ENCODE measurements at regions not wholly inside any gene's neighbourhood (a gene's known extent, or its start where the extent isn't known, plus 50 kb on each side); places are given as distances from the start of the nearest gene placed in this dataset.

DNA sequence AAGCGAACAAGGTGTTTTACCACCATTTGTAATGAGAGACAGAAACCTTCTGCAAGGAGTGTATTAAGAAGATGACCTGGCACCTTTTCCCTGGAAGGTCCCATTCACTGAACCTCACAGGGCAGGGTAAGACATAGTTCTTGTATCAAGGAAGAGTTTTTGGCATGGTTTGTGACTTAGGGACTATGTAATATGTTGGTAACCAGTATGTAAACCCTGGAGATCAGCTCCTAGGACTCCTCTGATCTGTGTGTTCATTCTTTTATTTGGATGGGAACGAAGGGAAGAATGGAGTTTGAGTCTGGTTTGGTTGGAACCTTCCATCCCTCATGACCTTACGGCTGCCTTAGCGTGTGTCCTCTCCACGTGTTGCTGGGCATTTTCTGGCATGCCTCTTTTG, 175.4 kb downstream of the CAND1 start:
- Histone ChIP-seq H3K9ac (ENCODE audit: low read length) (no peak overlapping the region), H3K27me3 (ENCODE audit: insufficient read depth, low read length) (no peaks in the 10 kb centered on the region), H3K4me3 (replicated peaks in 1 of 2; ENCODE audit: low read depth in 1 of 2, low read length in 2 of 2) (no peak overlapping the region), H3K79me2 (ENCODE audit: insufficient read depth, low read length) (no peaks in the 10 kb centered on the region), H3K9me3 (ENCODE audit: control insufficient read depth in 1 of 2, insufficient read depth in 1 of 2, low read depth in 1 of 2, low read length in 2 of 2) (no peaks in the 10 kb centered on the region), H3K4me2 (ENCODE audit: low read length) (no peak overlapping the region), H3K36me3 (ENCODE audit: control insufficient read depth in 1 of 2, insufficient read depth in 2 of 2, low read length in 2 of 2) (no peaks in the 10 kb centered on the region), H2AFZ (ENCODE audit: low read depth, low read length, poor library complexity, severe bottlenecking) (no peak overlapping the region), H3K27ac (ENCODE audit: low read depth, low read length) (no peak overlapping the region), H3K4me1 (ENCODE audit: control insufficient read depth in 1 of 2, insufficient read depth in 2 of 2, low read length in 2 of 2) (0 out of 4 replicates have a peak, but pooled peaks cover 0 to 4% of the 10 kb centered on the region in 2 experiments), H4K20me1 (ENCODE audit: insufficient read depth) (no peaks in the 10 kb centered on the region), H3K9me2 (ENCODE audit: insufficient read depth) (no peaks in the 10 kb centered on the region)
- DNase-seq (ENCODE audit: low read depth, low spot score) (no peak), ATAC-seq (no peak)
- TF ChIP-seq CBX3 (IDR thresholded peaks at IDR 0.05; ENCODE audit: low read depth) (no peak), EGR1 (IDR thresholded peaks at IDR 0.05; ENCODE audit: low read depth) (no peak)
- TF ChIP-seq, protein P1, sequence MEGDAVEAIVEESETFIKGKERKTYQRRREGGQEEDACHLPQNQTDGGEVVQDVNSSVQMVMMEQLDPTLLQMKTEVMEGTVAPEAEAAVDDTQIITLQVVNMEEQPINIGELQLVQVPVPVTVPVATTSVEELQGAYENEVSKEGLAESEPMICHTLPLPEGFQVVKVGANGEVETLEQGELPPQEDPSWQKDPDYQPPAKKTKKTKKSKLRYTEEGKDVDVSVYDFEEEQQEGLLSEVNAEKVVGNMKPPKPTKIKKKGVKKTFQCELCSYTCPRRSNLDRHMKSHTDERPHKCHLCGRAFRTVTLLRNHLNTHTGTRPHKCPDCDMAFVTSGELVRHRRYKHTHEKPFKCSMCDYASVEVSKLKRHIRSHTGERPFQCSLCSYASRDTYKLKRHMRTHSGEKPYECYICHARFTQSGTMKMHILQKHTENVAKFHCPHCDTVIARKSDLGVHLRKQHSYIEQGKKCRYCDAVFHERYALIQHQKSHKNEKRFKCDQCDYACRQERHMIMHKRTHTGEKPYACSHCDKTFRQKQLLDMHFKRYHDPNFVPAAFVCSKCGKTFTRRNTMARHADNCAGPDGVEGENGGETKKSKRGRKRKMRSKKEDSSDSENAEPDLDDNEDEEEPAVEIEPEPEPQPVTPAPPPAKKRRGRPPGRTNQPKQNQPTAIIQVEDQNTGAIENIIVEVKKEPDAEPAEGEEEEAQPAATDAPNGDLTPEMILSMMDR (IDR thresholded peaks at IDR 0.05 in 2 of 3, conservative IDR thresholded peaks at IDR 0.05 in 1 of 3; ENCODE audit: borderline replicate concordance in 1 of 3, insufficient read depth in 1 of 3, low read depth in 2 of 3, low read length in 2 of 3) = no peak
- no TSS peak for BruUV-seq (replicated peaks)
- CTCF ChIA-PET = no interaction called here
- intact Hi-C loops (cut with micrococcal nuclease) = loop anchor here (5.0 kb wide), 1 partner anchor 208 kb away; no protein-coding TSS in a partner anchor
- RAD21 ChIA-PET (ENCODE audit: low non-redundant PET in 1 of 2, low total read pairs in 2 of 2, uncharacterized antibody in 2 of 2, unreplicated experiment in 2 of 2) = no interaction called here
- POLR2A ChIA-PET = no interaction called here

DNA sequence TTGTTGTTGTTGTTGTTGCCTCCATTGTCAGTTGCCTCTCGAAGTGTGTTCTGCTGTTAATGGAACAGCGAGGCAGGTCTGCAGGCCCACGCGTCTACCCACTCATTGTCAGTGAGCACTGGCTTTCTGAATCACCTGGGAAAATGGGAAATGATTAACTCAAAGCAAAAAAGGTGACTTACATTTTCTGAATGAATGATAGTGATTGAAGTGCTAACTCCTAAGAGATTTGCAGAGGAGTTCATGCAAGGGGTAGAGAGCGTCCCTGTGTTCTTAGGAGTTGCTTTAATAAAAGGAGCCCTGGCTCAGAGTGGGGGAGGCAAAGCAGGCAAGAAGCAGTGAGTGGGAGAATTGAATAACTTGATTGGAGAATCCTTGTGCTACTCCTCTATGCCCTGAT, 177.6 kb downstream of the CAND1 start:
- TF ChIP-seq JUND (IDR thresholded peaks at IDR 0.05) = no peak
- no peak for TF ChIP-seq ELF1 (IDR thresholded peaks at IDR 0.05; ENCODE audit: borderline replicate concordance, low read depth)
- TF ChIP-seq ZFX (IDR thresholded peaks at IDR 0.05) = no peak
- no peak for TF ChIP-seq EZH2 (IDR thresholded peaks at IDR 0.05)
- no peak for TF ChIP-seq TCF7L2 (IDR thresholded peaks at IDR 0.05; ENCODE audit: borderline replicate concordance, extremely low read depth, insufficient read depth, insufficient read length)
- TF ChIP-seq EZH2phosphoT487 (IDR thresholded peaks at IDR 0.05; ENCODE audit: borderline replicate concordance) = no peak
- TF ChIP-seq YY1 (IDR thresholded peaks at IDR 0.05; ENCODE audit: extremely low read depth, insufficient replicate concordance, low read depth, low read length) = no peak
- TF ChIP-seq CBX3 (IDR thresholded peaks at IDR 0.05; ENCODE audit: low read depth) = no peak
- TF ChIP-seq, protein P2, sequence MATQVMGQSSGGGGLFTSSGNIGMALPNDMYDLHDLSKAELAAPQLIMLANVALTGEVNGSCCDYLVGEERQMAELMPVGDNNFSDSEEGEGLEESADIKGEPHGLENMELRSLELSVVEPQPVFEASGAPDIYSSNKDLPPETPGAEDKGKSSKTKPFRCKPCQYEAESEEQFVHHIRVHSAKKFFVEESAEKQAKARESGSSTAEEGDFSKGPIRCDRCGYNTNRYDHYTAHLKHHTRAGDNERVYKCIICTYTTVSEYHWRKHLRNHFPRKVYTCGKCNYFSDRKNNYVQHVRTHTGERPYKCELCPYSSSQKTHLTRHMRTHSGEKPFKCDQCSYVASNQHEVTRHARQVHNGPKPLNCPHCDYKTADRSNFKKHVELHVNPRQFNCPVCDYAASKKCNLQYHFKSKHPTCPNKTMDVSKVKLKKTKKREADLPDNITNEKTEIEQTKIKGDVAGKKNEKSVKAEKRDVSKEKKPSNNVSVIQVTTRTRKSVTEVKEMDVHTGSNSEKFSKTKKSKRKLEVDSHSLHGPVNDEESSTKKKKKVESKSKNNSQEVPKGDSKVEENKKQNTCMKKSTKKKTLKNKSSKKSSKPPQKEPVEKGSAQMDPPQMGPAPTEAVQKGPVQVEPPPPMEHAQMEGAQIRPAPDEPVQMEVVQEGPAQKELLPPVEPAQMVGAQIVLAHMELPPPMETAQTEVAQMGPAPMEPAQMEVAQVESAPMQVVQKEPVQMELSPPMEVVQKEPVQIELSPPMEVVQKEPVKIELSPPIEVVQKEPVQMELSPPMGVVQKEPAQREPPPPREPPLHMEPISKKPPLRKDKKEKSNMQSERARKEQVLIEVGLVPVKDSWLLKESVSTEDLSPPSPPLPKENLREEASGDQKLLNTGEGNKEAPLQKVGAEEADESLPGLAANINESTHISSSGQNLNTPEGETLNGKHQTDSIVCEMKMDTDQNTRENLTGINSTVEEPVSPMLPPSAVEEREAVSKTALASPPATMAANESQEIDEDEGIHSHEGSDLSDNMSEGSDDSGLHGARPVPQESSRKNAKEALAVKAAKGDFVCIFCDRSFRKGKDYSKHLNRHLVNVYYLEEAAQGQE (IDR thresholded peaks at IDR 0.05; ENCODE audit: low read depth) = no peak
- no peak for TF ChIP-seq SRF (IDR thresholded peaks at IDR 0.05; ENCODE audit: low read depth)
- no peak for TF ChIP-seq ZNF274 (IDR thresholded peaks at IDR 0.05; ENCODE audit: low read depth, low read length)
- no peak for TF ChIP-seq POLR2AphosphoS5 (IDR thresholded peaks at IDR 0.05; ENCODE audit: low read depth, low read length)
- TF ChIP-seq, protein P3, sequence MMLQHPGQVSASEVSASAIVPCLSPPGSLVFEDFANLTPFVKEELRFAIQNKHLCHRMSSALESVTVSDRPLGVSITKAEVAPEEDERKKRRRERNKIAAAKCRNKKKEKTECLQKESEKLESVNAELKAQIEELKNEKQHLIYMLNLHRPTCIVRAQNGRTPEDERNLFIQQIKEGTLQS (IDR thresholded peaks at IDR 0.05) = no peak
- Histone ChIP-seq H3K9me3 (ENCODE audit: control insufficient read depth in 1 of 2, insufficient read depth in 1 of 2, low read depth in 1 of 2, low read length in 2 of 2) (no peaks in the 10 kb centered on the region), H3K27ac (ENCODE audit: low read depth, low read length) (no peak overlapping the region), H2AFZ (ENCODE audit: low read depth, low read length, poor library complexity, severe bottlenecking) (no peak overlapping the region), H3K9me2 (ENCODE audit: insufficient read depth) (no peaks in the 10 kb centered on the region), H3K9ac (ENCODE audit: low read length) (no peak overlapping the region), H4K20me1 (ENCODE audit: insufficient read depth) (no peaks in the 10 kb centered on the region), H3K79me2 (ENCODE audit: insufficient read depth, low read length) (no peaks in the 10 kb centered on the region), H3K4me1 (ENCODE audit: control insufficient read depth in 1 of 2, insufficient read depth in 2 of 2, low read length in 2 of 2) (0 out of 4 replicates have a peak, but pooled peaks cover 0 to under 1% of the 10 kb centered on the region in 2 experiments), H3K4me3 (replicated peaks in 1 of 2; ENCODE audit: low read depth in 1 of 2, low read length in 2 of 2) (no peak overlapping the region), H3K4me2 (ENCODE audit: low read length) (no peak overlapping the region), H3K36me3 (ENCODE audit: control insufficient read depth in 1 of 2, insufficient read depth in 2 of 2, low read length in 2 of 2) (no peaks in the 10 kb centered on the region), H3K27me3 (ENCODE audit: insufficient read depth, low read length) (no peaks in the 10 kb centered on the region)
- no peak for DNase-seq (ENCODE audit: low read depth, low spot score)
- no TSS peak for BruUV-seq (replicated peaks)
- no peak for ATAC-seq
- intact Hi-C loops (cut with micrococcal nuclease) = no loop called here
- ChIA-PET POLR2A (no interaction called here), CTCF (no interaction called here), RAD21 (ENCODE audit: low non-redundant PET in 1 of 2, low total read pairs in 2 of 2, uncharacterized antibody in 2 of 2, unreplicated experiment in 2 of 2) (no interaction called here)
